ENCODE measurements at regions not wholly inside any gene's neighbourhood (a gene's known extent, or its start where the extent isn't known, plus 50 kb on each side); places are given as distances from the start of the nearest gene placed in this dataset.
A peak's percentile ranks its signal among the peaks of the same experiment; 100 is the strongest.
"Not testable (repeated sequence)": the region's sequence is repeated elsewhere in the genome, so short reads cannot be mapped to it uniquely, and the experiment has no call there.

GRCh38 chr7:67894746-67895145, 898.1 kb downstream of the TYW1 start:
- Histone ChIP-seq H3K27me3 (no peaks in the 10 kb centered on the region), H3K36me3 (no peaks in the 10 kb centered on the region), H3K9me3 (replicated peaks in 1 of 11) (peaks cover 16 to 51% (median 25%) of the 10 kb centered on the region in 11 experiments), H4K20me1 (no peaks in the 10 kb centered on the region), H3K4me2 (no peak overlapping the region), H3K4me3 (no peak overlapping the region), H3K9ac (no peak overlapping the region), H3K27ac (no peak overlapping the region), H3K4me1 (peaks cover 0 to 18% (median 0%) of the 10 kb centered on the region in 10 experiments; a peak in 7 of 20 replicates)
- no peak for TF ChIP-seq Cebpa-rat (IDR thresholded peaks at IDR 0.05)

- no peak for TF ChIP-seq Cebpa-rat (IDR thresholded peaks at IDR 0.05)
- Histone ChIP-seq H3K4me3 (no peak overlapping the region), H3K27ac (peak overlapping the region in 3 of 11 experiments; percentile 26 to 52 (median 47); a peak in 5 of 22 replicates), H3K4me1 (peaks cover 0 to 28% (median 0%) of the 10 kb centered on the region in 10 experiments; a peak in 7 of 20 replicates), H3K9ac (no peak overlapping the region), H4K20me1 (no peaks in the 10 kb centered on the region), H3K9me3 (replicated peaks in 1 of 11) (peaks cover 0 to 33% (median 7%) of the 10 kb centered on the region in 11 experiments; a peak in 11 of 22 replicates), H3K4me2 (0 out of 22 replicates have a peak overlapping the region, but pooled peaks of 1 of the 11 experiments have one; percentile 9), H3K36me3 (no peaks in the 10 kb centered on the region), H3K27me3 (no peaks in the 10 kb centered on the region)
Measured at GRCh38 chr7:67896721-67897120, 900.1 kb downstream of the TYW1 start.

GRCh38 chr7:67900456-67900855, 903.8 kb downstream of the TYW1 start:
- no peak for TF ChIP-seq Cebpa-rat (IDR thresholded peaks at IDR 0.05)
- peak overlapping the region in 3 of 11 experiments; percentile 42 to 52 (median 48); a peak in 6 of 22 replicates for H3K4me2 ChIP-seq
- no peaks in the 10 kb centered on the region for H3K36me3 ChIP-seq
- H3K27me3 ChIP-seq, result no peaks in the 10 kb centered on the region
- H3K27ac ChIP-seq, result no peak overlapping the region
- no peak overlapping the region for H3K9ac ChIP-seq
- H3K4me1 ChIP-seq, result peaks cover 0 to 28% (median 0%) of the 10 kb centered on the region in 10 experiments; a peak in 7 of 20 replicates
- H3K9me3 ChIP-seq (replicated peaks in 1 of 11), result peaks cover 0 to 32% (median 6%) of the 10 kb centered on the region in 11 experiments; a peak in 9 of 22 replicates
- H4K20me1 ChIP-seq, result no peaks in the 10 kb centered on the region
- H3K4me3 ChIP-seq, result no peak overlapping the region

- Histone ChIP-seq H3K36me3 (no peaks in the 10 kb centered on the region), H3K4me3 (no peak overlapping the region), H3K9me3 (replicated peaks in 1 of 11) (peaks cover 0 to 25% (median 6%) of the 10 kb centered on the region in 11 experiments; a peak in 9 of 22 replicates), H3K27me3 (no peaks in the 10 kb centered on the region), H3K4me2 (no peak overlapping the region), H3K9ac (no peak overlapping the region), H4K20me1 (no peaks in the 10 kb centered on the region), H3K4me1 (peaks cover 0 to 23% (median 0%) of the 10 kb centered on the region in 10 experiments; a peak in 7 of 20 replicates), H3K27ac (no peak overlapping the region)
- TF ChIP-seq Cebpa-rat (IDR thresholded peaks at IDR 0.05), result no peak
Measured at GRCh38 chr7:67901808-67902480, 905.3 kb downstream of the TYW1 start.

- no peaks in the 10 kb centered on the region for H4K20me1 ChIP-seq
- H3K4me1 ChIP-seq, result 0 out of 20 replicates have a peak, but pooled peaks cover 0 to 1% (median 0%) of the 10 kb centered on the region in 10 experiments
- H3K4me2 ChIP-seq, result no peak overlapping the region
- H3K4me3 ChIP-seq, result no peak overlapping the region
- peaks cover 0 to 1% (median 0%) of the 10 kb centered on the region in 11 experiments; a peak in 1 of 22 replicates for H3K9me3 ChIP-seq (replicated peaks in 1 of 11)
- H3K36me3 ChIP-seq, result no peaks in the 10 kb centered on the region
- TF ChIP-seq Cebpa-rat (IDR thresholded peaks at IDR 0.05), result no peak
- H3K27ac ChIP-seq, result no peak overlapping the region
- H3K9ac ChIP-seq, result no peak overlapping the region
- H3K27me3 ChIP-seq, result no peaks in the 10 kb centered on the region
Measured at GRCh38 chr7:67907792-67908191, 911.2 kb downstream of the TYW1 start.

GRCh38 chr7:67912437-67912836, 915.8 kb downstream of the TYW1 start:
- Histone ChIP-seq H3K4me2 (no peak overlapping the region), H4K20me1 (no peaks in the 10 kb centered on the region), H3K27ac (no peak overlapping the region), H3K36me3 (no peaks in the 10 kb centered on the region), H3K4me3 (no peak overlapping the region), H3K9me3 (replicated peaks in 1 of 11) (peaks cover 0 to 32% (median 0%) of the 10 kb centered on the region in 11 experiments; a peak in 6 of 22 replicates), H3K9ac (no peak overlapping the region), H3K27me3 (no peaks in the 10 kb centered on the region), H3K4me1 (peaks cover 0 to 36% (median 4%) of the 10 kb centered on the region in 10 experiments; a peak in 10 of 20 replicates)
- TF ChIP-seq Cebpa-rat (IDR thresholded peaks at IDR 0.05), result no peak

GRCh38 chr7:67913604-67914003, 917.0 kb downstream of the TYW1 start:
- H3K36me3 ChIP-seq, result no peaks in the 10 kb centered on the region
- H3K27ac ChIP-seq, result no peak overlapping the region
- no peak overlapping the region for H3K4me3 ChIP-seq
- H4K20me1 ChIP-seq, result no peaks in the 10 kb centered on the region
- TF ChIP-seq Cebpa-rat (IDR thresholded peaks at IDR 0.05), result no peak
- peaks cover 4 to 39% (median 7%) of the 10 kb centered on the region in 11 experiments for H3K9me3 ChIP-seq (replicated peaks in 1 of 11)
- peak overlapping the region in 5 of 11 experiments; percentile 29 to 62 (median 44); a peak in 10 of 22 replicates for H3K4me2 ChIP-seq
- H3K27me3 ChIP-seq, result no peaks in the 10 kb centered on the region
- H3K9ac ChIP-seq, result no peak overlapping the region
- H3K4me1 ChIP-seq, result peaks cover 0 to 38% (median 8%) of the 10 kb centered on the region in 10 experiments; a peak in 16 of 20 replicates

- not testable (repeated sequence) for H4K20me1 ChIP-seq, H3K9ac ChIP-seq, H3K27ac ChIP-seq, H3K36me3 ChIP-seq, H3K27me3 ChIP-seq, H3K4me3 ChIP-seq
- peaks cover 16 to 59% (median 21%) of the 10 kb centered on the region in 11 experiments for H3K9me3 ChIP-seq (replicated peaks in 1 of 11)
- H3K4me1 ChIP-seq, result peaks cover 0 to 59% (median 13%) of the 10 kb centered on the region in 10 experiments; a peak in 16 of 20 replicates
- H3K4me2 ChIP-seq, result peak overlapping the region in 3 of 11 experiments; percentile 24 to 62 (median 43); a peak in 4 of 22 replicates
Measured at GRCh38 chr7:67916111-67916510, 919.5 kb downstream of the TYW1 start.

GRCh38 chr7:67916571-67917436, 920.2 kb downstream of the TYW1 start:
- TF ChIP-seq Cebpa-rat (IDR thresholded peaks at IDR 0.05), result no peak
- Histone ChIP-seq H3K4me2 (no peak overlapping the region), H3K4me3 (no peak overlapping the region), H3K27ac (no peak overlapping the region), H3K27me3 (no peaks in the 10 kb centered on the region), H3K9ac (no peak overlapping the region), H4K20me1 (no peaks in the 10 kb centered on the region), H3K9me3 (replicated peaks in 1 of 11) (peaks cover 16 to 59% (median 21%) of the 10 kb centered on the region in 11 experiments), H3K36me3 (no peaks in the 10 kb centered on the region), H3K4me1 (peaks cover 0 to 59% (median 13%) of the 10 kb centered on the region in 10 experiments; a peak in 16 of 20 replicates)

Measured in BLaER1 treated with 17β-estradiol and CSF1 and Interleukin-3, amounts not matched to agents 10 nM and 100 nM (cell line).